ENCODE measurements at regions not wholly inside any gene's neighbourhood (a gene's known extent, or its start where the extent isn't known, plus 50 kb on each side); places are given as distances from the start of the nearest gene placed in this dataset.

- TF ChIP-seq, protein P1, sequence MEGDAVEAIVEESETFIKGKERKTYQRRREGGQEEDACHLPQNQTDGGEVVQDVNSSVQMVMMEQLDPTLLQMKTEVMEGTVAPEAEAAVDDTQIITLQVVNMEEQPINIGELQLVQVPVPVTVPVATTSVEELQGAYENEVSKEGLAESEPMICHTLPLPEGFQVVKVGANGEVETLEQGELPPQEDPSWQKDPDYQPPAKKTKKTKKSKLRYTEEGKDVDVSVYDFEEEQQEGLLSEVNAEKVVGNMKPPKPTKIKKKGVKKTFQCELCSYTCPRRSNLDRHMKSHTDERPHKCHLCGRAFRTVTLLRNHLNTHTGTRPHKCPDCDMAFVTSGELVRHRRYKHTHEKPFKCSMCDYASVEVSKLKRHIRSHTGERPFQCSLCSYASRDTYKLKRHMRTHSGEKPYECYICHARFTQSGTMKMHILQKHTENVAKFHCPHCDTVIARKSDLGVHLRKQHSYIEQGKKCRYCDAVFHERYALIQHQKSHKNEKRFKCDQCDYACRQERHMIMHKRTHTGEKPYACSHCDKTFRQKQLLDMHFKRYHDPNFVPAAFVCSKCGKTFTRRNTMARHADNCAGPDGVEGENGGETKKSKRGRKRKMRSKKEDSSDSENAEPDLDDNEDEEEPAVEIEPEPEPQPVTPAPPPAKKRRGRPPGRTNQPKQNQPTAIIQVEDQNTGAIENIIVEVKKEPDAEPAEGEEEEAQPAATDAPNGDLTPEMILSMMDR (conservative IDR thresholded peaks at IDR 0.05; ENCODE audit: low read depth, low read length) = no peak
- TF ChIP-seq EZH2phosphoT487 (IDR thresholded peaks at IDR 0.05; ENCODE audit: borderline replicate concordance, low read length) = no peak
Measured at GRCh38 chr11:29368126-29368525, 648.7 kb downstream of the KCNA4 start.
